Liver (tissue), 8 donors: ENCODE measurements at regions not wholly inside any gene's neighbourhood (a gene's known extent, or its start where the extent isn't known, plus 50 kb on each side); places are given as distances from the start of the nearest gene placed in this dataset.

Source experiments
- DNase-seq: peaks from one replicate; pipeline ENCODE4 v3.0.0-alpha.2; 2017; ENCODE audit warnings: low spot score
- H3K27ac ChIP-seq, 2 donors: one replicate each; pipeline ENCODE4 v1.7.0; 2013; ENCODE audit warnings: inconsistent platforms in 2 of 2, low read length in 2 of 2, control low read depth in 1 of 2, low read depth in 1 of 2, mild to moderate bottlenecking in 1 of 2
- H3K27me3 ChIP-seq, 4 donors: one replicate each; pipeline versions ENCODE4 v1.6.1 to v1.7.0; 2013; ENCODE audit warnings: low read length in 3 of 4, inconsistent platforms in 1 of 4, mild to moderate bottlenecking in 1 of 4, moderate library complexity in 1 of 4; ENCODE audit not compliant: control insufficient read depth in 4 of 4, insufficient read depth in 4 of 4
- H3K36me3 ChIP-seq, 4 donors: one replicate each; pipeline versions ENCODE4 v1.6.1 to v1.7.0; 2013; ENCODE audit warnings: low read length in 3 of 4, mild to moderate bottlenecking in 3 of 4, low read depth in 1 of 4, moderate library complexity in 1 of 4; ENCODE audit not compliant: control insufficient read depth in 4 of 4, insufficient read depth in 3 of 4
- H3K4me1 ChIP-seq, 4 donors: one replicate each; pipeline versions ENCODE4 v1.6.1 to v1.7.0; 2013; ENCODE audit warnings: low read length in 3 of 4, mild to moderate bottlenecking in 3 of 4, moderate library complexity in 1 of 4; ENCODE audit not compliant: control insufficient read depth in 4 of 4, insufficient read depth in 4 of 4
- H3K4me3 ChIP-seq, 3 donors: one replicate each; pipeline versions ENCODE4 v1.6.1 to v1.7.0; 2013; ENCODE audit warnings: low read length in 3 of 3, control low read depth in 1 of 3, low read depth in 1 of 3, mild to moderate bottlenecking in 1 of 3
- H3K9ac ChIP-seq, 2 donors: one replicate each; pipeline ENCODE4 v1.7.0; 2013; ENCODE audit warnings: low read length in 2 of 2, mild to moderate bottlenecking in 2 of 2, moderate library complexity in 2 of 2, control low read depth in 1 of 2, low read depth in 1 of 2
- H3K9me3 ChIP-seq, 4 donors: one replicate each; pipeline versions ENCODE4 v1.6.1 to v1.7.0; 2013; ENCODE audit warnings: low read length in 3 of 4; ENCODE audit not compliant: control insufficient read depth in 4 of 4
- ATF3 ChIP-seq: IDR thresholded peaks from 2 replicates; pipeline ENCODE4 v1.6.1; 2016; ENCODE audit warnings: antibody characterized with exemption
- CTCF ChIP-seq: fragments of 150-350 bp; IDR thresholded peaks from 2 replicates; pipeline ENCODE4 v1.5.1; 2017; ENCODE audit warnings: improper control_type of control experiment, low read depth, low read length; ENCODE audit not compliant: missing input control
- FOXA1 ChIP-seq: IDR thresholded peaks from 2 replicates; pipeline ENCODE4 v1.6.1; 2016; ENCODE audit warnings: antibody characterized with exemption
- FOXA2 ChIP-seq: IDR thresholded peaks from 2 replicates; pipeline ENCODE4 v1.6.1; 2016; ENCODE audit warnings: antibody characterized with exemption
- GABPA ChIP-seq, 2 donors: IDR thresholded peaks in 1 of 2; conservative IDR thresholded peaks in 1 of 2; 2 replicates each; pipeline ENCODE4 v1.6.1; 2016; ENCODE audit warnings: antibody characterized with exemption in 2 of 2, mild to moderate bottlenecking in 1 of 2, moderate library complexity in 1 of 2
- HNF4G ChIP-seq: IDR thresholded peaks from 2 replicates; pipeline ENCODE4 v1.6.1; 2016; ENCODE audit warnings: antibody characterized with exemption
- JUND ChIP-seq, 2 donors: IDR thresholded peaks; 2 replicates each; pipeline ENCODE4 v1.6.1; 2016; ENCODE audit warnings: antibody characterized with exemption in 2 of 2
- NR2F2 ChIP-seq: IDR thresholded peaks from 2 replicates; pipeline ENCODE4 v1.6.1; 2016; ENCODE audit warnings: antibody characterized with exemption
- RAD21 ChIP-seq, 2 donors: IDR thresholded peaks; 2 replicates each; pipeline ENCODE4 v1.6.1; 2016; ENCODE audit warnings: antibody characterized with exemption in 2 of 2, mild to moderate bottlenecking in 2 of 2
- SP1 ChIP-seq: IDR thresholded peaks from 2 replicates; pipeline ENCODE4 v1.6.1; 2018; ENCODE audit warnings: antibody characterized with exemption, mild to moderate bottlenecking
- TAF1 ChIP-seq: conservative IDR thresholded peaks from 2 replicates; pipeline ENCODE4 v1.6.1; 2016; ENCODE audit warnings: antibody characterized with exemption, mild to moderate bottlenecking
- YY1 ChIP-seq: IDR thresholded peaks from 2 replicates; pipeline ENCODE4 v1.6.1; 2016; ENCODE audit warnings: antibody characterized with exemption, mild to moderate bottlenecking
- WGBS: extraction: QIAGEN DNeasy Blood & Tissue Kit; methylation state at CpG from one replicate; pipeline ENCODE4 v1.1.7; 2013; 5-methylcytosine and 5-hydroxymethylcytosine counted together
- TF ChIP-seq, protein P1 (sequence below): IDR thresholded peaks from 2 replicates; pipeline ENCODE4 v1.6.1; 2016; ENCODE audit warnings: antibody characterized with exemption
- TF ChIP-seq, protein P2 (sequence below): IDR thresholded peaks from 2 replicates; pipeline ENCODE4 v1.6.1; 2016; ENCODE audit warnings: antibody characterized with exemption
- TF ChIP-seq, protein P3 (sequence below): IDR thresholded peaks from 2 replicates; pipeline ENCODE4 v1.6.1; 2016; ENCODE audit warnings: antibody characterized with exemption, mild to moderate bottlenecking
- donor health status: healthy.
- donor health status: healthy.
- donor health status: healthy.
- donor health status: healthy.
- donor health status: healthy.

DNA sequence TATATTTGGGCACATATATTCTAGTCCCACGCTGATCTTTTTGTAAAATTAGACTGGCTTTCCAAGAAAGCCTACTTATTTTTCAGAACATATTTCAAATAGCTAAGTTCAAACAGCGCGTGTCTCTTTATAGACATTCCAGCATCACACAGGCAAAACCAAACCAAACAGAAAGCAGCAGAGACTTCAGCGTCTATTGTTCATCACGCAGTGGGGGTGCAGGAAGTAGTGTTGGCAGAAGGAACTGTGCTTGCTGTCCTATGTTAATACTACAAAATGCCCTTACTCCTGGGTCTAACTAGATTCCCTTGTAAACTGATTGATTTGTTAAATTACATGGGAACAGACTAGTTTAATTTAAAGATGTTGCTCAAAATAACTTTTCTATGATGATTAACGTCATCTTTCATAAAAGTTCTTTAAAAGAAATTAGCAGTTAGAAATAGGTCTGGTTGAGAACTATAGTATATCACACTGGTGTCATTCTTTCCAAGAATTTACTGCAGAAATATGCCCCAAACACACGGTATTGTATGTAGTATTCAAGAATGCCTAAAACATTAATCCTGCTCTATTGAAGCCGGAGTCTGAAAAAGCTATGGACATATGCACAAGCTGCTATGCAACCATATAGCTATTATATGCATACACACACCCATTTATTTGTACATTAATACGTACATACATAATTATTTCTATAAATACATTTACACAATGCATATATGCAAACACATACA lies 436.3 kb downstream of the CBLN2 start:
- Histone ChIP-seq H3K4me3 (no peak overlapping the region), H3K4me1 (no peaks in the 10 kb centered on the region), H3K9me3 (no peaks in the 10 kb centered on the region), H3K27ac (no peak overlapping the region), H3K9ac (no peak overlapping the region), H3K36me3 (no peaks in the 10 kb centered on the region), H3K27me3 (no peaks in the 10 kb centered on the region)
- WGBS = 45% methylated on average over 9 of the region's 9 CpGs
- TF ChIP-seq HNF4G = no peak
- DNase-seq = no peak

DNA sequence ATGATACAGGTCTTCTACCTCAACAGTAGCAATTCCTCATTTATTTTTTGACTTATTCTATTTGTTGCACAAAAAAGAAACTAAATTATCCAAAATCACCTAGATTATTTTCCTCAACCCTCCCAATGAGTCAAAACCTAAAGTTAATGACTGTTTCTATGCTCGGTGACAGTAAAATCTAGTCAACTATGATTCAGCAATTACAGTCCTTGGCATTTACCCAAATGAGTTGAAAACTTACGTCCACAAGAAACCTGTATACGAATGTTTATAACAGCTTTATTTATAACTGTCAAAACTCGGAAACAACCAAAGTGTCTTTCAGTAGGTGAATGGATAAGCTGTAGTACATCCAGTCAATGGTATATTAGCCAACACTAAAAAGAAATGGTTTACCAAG lies 439.3 kb downstream of the CBLN2 start:
- 87% methylated on average over 4 of the region's 4 CpGs for WGBS
- H3K9me3 ChIP-seq = no peaks in the 10 kb centered on the region
- DNase-seq = no peak

DNA sequence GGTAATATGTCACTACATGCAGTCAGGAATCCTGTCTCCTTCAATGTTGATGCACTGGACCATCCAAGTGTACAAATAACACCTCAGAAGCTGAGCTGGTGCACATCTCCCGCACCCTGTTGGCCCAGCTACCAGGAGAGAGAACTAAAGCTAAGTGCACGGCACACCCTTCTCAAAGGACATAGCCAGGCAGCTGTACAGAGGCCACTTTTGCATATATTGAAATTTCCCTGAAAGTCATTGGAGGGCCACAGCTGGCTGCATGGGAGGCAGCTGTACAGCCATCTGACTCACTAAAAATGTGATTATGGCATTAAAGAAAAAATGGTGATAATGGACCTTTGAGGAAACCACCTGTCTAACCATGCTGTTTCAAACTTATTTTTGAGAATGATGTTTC lies 441.7 kb downstream of the CBLN2 start:
- H3K4me1 ChIP-seq = no peaks in the 10 kb centered on the region
- WGBS = 76% methylated on average over 2 of the region's 2 CpGs
- TF ChIP-seq, protein P1, sequence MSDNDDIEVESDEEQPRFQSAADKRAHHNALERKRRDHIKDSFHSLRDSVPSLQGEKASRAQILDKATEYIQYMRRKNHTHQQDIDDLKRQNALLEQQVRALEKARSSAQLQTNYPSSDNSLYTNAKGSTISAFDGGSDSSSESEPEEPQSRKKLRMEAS = no peak
- no peak for TF ChIP-seq SP1
- no peak for TF ChIP-seq ATF3
- TF ChIP-seq RAD21 (IDR thresholded peaks at IDR 0.05) = no peak
- TF ChIP-seq, protein P2, sequence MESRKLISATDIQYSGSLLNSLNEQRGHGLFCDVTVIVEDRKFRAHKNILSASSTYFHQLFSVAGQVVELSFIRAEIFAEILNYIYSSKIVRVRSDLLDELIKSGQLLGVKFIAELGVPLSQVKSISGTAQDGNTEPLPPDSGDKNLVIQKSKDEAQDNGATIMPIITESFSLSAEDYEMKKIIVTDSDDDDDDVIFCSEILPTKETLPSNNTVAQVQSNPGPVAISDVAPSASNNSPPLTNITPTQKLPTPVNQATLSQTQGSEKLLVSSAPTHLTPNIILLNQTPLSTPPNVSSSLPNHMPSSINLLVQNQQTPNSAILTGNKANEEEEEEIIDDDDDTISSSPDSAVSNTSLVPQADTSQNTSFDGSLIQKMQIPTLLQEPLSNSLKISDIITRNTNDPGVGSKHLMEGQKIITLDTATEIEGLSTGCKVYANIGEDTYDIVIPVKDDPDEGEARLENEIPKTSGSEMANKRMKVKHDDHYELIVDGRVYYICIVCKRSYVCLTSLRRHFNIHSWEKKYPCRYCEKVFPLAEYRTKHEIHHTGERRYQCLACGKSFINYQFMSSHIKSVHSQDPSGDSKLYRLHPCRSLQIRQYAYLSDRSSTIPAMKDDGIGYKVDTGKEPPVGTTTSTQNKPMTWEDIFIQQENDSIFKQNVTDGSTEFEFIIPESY = no peak
- TF ChIP-seq JUND (IDR thresholded peaks at IDR 0.05) = no peak
- TF ChIP-seq TAF1 = no peak
- TF ChIP-seq NR2F2 = no peak
- TF ChIP-seq YY1 = no peak
- TF ChIP-seq FOXA1 = no peak
- no peak for TF ChIP-seq GABPA (IDR thresholded peaks at IDR 0.05 in 1 of 2, conservative IDR thresholded peaks at IDR 0.05 in 1 of 2)
- TF ChIP-seq, protein P3, sequence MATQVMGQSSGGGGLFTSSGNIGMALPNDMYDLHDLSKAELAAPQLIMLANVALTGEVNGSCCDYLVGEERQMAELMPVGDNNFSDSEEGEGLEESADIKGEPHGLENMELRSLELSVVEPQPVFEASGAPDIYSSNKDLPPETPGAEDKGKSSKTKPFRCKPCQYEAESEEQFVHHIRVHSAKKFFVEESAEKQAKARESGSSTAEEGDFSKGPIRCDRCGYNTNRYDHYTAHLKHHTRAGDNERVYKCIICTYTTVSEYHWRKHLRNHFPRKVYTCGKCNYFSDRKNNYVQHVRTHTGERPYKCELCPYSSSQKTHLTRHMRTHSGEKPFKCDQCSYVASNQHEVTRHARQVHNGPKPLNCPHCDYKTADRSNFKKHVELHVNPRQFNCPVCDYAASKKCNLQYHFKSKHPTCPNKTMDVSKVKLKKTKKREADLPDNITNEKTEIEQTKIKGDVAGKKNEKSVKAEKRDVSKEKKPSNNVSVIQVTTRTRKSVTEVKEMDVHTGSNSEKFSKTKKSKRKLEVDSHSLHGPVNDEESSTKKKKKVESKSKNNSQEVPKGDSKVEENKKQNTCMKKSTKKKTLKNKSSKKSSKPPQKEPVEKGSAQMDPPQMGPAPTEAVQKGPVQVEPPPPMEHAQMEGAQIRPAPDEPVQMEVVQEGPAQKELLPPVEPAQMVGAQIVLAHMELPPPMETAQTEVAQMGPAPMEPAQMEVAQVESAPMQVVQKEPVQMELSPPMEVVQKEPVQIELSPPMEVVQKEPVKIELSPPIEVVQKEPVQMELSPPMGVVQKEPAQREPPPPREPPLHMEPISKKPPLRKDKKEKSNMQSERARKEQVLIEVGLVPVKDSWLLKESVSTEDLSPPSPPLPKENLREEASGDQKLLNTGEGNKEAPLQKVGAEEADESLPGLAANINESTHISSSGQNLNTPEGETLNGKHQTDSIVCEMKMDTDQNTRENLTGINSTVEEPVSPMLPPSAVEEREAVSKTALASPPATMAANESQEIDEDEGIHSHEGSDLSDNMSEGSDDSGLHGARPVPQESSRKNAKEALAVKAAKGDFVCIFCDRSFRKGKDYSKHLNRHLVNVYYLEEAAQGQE = no peak
- TF ChIP-seq HNF4G = no peak
- no peak for TF ChIP-seq CTCF
- TF ChIP-seq FOXA2 = no peak

More for the DNA sequence above, 439.3 kb downstream of the CBLN2 start:
- H3K27ac ChIP-seq = no peak overlapping the region
- H3K27me3 ChIP-seq = no peaks in the 10 kb centered on the region
- TF ChIP-seq GABPA (IDR thresholded peaks at IDR 0.05 in 1 of 2, conservative IDR thresholded peaks at IDR 0.05 in 1 of 2) (no peak), RAD21 (IDR thresholded peaks at IDR 0.05) (no peak), SP1 (no peak)
- TF ChIP-seq, protein P2 = no peak
- TF ChIP-seq, protein P1 = no peak
- H3K36me3 ChIP-seq = no peaks in the 10 kb centered on the region
- H3K9ac ChIP-seq = no peak overlapping the region
- H3K4me3 ChIP-seq = no peak overlapping the region
- no peaks in the 10 kb centered on the region for H3K4me1 ChIP-seq

More for the DNA sequence above, 441.7 kb downstream of the CBLN2 start:
- Histone ChIP-seq H3K9me3 (no peaks in the 10 kb centered on the region), H3K27me3 (no peaks in the 10 kb centered on the region), H3K27ac (no peak overlapping the region), H3K4me3 (no peak overlapping the region), H3K36me3 (no peaks in the 10 kb centered on the region), H3K9ac (no peak overlapping the region)
- no peak for DNase-seq
